ENCODE measurements at regions not wholly inside any gene's neighbourhood (a gene's known extent, or its start where the extent isn't known, plus 50 kb on each side); places are given as distances from the start of the nearest gene placed in this dataset.

GRCh38 chr20:23228912-23229311 is 121.7 kb upstream of the NXT1 start:
- no peak for DNase-seq

- DNase-seq = no peak
These were observed 122.6 kb upstream of the NXT1 start for GRCh38 chr20:23227976-23228375.

GRCh38 chr20:23227274-23227673 is 123.3 kb upstream of the NXT1 start:
- DNase-seq = no peak

- DNase-seq = no peak
These were observed 123.9 kb upstream of the NXT1 start for GRCh38 chr20:23226612-23227265.

- no peak for DNase-seq
These were observed 125.1 kb upstream of the NXT1 start for GRCh38 chr20:23225407-23226060.

GRCh38 chr20:23224806-23225205 is 125.8 kb upstream of the NXT1 start:
- no peak for DNase-seq

GRCh38 chr20:23223908-23224580 is 126.5 kb upstream of the NXT1 start:
- DNase-seq = no peak

GRCh38 chr20:23222531-23223200 is 127.9 kb upstream of the NXT1 start:
- DNase-seq = no peak

GRCh38 chr20:23217023-23217422 is 130.9 kb upstream of the CD93 start:
- DNase-seq = no peak

- no peak for DNase-seq
These were observed 129.3 kb upstream of the CD93 start for GRCh38 chr20:23215344-23215995.

- no peak for DNase-seq
These were observed 128.8 kb upstream of the CD93 start for GRCh38 chr20:23214903-23215302.

GRCh38 chr20:23212464-23212995 is 126.4 kb upstream of the CD93 start:
- DNase-seq = no peak

GRCh38 chr20:23212011-23212410 is 125.9 kb upstream of the CD93 start:
- no peak for DNase-seq

- DNase-seq = no peak
These were observed 125.0 kb upstream of the CD93 start for GRCh38 chr20:23211164-23211563.

GRCh38 chr20:23207826-23208540 is 121.9 kb upstream of the CD93 start:
- DNase-seq = no peak

GRCh38 chr20:23206995-23207394 is 120.9 kb upstream of the CD93 start:
- DNase-seq = no peak

GRCh38 chr20:23206061-23206460 is 119.9 kb upstream of the CD93 start:
- DNase-seq = no peak

- no peak for DNase-seq
These were observed 119.5 kb upstream of the CD93 start for GRCh38 chr20:23205611-23206041.

GRCh38 chr20:23205211-23205610 is 119.1 kb upstream of the CD93 start:
- no peak for DNase-seq

GRCh38 chr20:23203951-23204730 is 118.0 kb upstream of the CD93 start:
- no peak for DNase-seq

GRCh38 chr20:23203310-23203709 is 117.2 kb upstream of the CD93 start:
- DNase-seq = no peak
